GM18861 (cell line): ENCODE measurements at regions not wholly inside any gene's neighbourhood (a gene's known extent, or its start where the extent isn't known, plus 50 kb on each side); places are given as distances from the start of the nearest gene placed in this dataset.

Source experiments
- ATAC-seq: cut with Tn5 transposase; IDR thresholded peaks from one replicate; pipeline ENCODE4 v1.9.1; 2021; ENCODE audit not compliant: unreplicated experiment

DNA sequence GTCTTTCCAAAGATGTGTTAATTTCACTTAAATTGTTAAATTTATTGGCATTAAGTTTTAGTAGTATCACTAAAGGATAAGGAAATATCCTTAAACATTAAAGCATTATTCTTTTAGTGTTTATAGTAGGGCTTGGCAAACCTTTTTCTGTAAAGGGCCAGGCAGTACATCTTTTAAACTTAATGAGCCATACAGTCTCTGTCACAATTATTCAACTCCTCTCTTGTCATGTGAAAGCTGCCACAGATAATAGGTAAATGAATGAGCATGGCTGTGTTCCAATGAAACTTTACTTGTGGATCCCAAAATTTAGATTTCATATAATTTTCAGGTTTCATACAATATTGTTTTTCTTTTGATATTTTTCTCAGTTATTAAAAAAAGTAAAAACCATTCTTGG is 268.2 kb upstream of the C11orf87 start:
- no peak for ATAC-seq

DNA sequence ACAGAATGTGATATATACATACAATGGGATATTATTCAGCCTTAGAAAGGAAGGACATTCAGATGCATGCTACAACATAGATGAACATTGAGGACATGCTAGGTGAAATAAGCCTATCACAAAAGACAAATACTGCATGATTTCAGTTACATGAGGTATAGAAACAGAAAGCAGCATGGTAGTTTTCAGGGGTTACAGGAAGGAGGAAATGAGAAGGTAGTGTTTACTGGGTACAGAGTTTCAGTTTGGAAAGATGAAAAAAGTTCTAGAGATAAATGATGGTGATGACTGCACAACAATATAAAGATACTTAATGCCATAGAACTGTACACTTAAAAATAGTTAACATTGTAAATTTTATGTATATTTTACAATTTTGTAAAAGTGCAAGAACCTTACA is 266.7 kb upstream of the C11orf87 start:
- ATAC-seq = peak; percentile 79

DNA sequence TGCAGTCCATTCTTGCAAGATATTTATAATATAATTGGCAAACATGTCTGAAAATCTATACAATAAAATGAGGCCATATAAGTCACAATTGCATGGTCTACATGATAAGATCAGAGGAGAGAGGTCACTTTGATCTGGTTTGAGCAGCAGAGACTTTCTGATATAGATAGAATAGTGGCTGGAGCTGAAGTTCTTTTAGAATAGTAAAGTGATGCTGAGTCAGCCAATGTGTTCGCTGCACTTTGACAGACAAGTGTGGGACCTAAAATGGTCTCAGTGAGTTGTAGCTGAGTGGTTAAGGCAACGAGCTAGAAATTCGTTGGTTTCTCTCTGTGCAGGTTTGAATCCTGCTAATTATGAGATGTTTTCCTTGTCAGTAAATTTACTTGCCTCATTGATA is 257.0 kb upstream of the C11orf87 start:
- no peak for ATAC-seq

DNA sequence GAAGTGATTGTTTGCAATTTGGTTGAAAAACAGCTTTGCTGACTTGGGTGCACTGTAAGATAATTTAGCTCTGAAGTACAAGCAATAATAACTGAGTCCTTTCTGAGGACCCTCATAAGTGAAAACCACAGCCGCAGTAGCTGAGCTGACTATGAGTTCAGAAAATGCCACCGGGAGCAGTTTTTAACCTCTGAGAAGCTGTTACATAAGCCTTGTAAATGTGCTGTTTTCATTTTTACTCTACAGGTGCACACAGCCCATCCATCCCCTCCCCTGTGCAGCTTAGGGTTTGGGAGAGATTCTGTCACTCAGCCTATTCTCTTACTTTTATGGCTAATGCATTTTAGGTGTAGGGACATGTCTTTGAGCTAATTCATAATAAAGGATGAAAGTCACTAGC is 255.5 kb upstream of the C11orf87 start:
- ATAC-seq = no peak

DNA sequence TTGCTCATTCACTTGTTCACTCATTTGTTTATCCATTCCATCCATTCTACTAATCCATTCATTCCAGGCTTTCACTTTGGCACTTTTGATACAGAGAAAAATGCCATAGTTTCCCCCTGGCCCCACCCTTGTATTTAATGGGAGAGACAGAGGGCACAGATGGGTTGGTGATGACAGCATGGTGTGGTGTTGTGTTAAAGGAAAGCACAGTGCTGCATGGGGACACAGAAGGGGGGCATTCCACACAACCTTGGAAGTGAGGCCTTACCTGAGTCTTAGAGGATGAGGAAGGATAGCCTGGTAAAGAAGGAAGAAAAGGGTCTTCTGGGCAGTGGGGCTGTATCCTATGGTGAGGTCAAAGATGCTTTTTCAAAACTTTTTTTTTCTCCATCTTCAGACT is 248.5 kb upstream of the C11orf87 start:
- no peak for ATAC-seq

DNA sequence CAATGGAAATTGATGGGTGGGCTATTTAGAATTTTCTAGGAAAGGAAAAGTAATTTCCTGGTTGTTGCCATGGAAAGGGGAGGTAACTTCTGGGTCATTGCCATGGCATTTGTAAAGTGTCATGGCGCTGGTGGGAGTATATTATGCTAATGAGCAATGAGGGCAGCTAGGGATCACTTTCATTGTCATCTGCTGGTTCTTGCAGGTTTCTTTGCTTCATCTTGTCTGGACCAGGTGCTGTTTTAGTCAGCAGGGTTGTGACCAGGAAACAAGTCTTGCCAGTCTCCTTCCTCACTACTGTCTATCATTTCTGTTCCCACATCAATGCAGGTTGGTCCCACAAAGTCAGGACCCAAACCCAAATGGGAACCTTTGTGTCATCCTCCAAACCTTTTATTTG is 237.6 kb upstream of the C11orf87 start:
- ATAC-seq = no peak

DNA sequence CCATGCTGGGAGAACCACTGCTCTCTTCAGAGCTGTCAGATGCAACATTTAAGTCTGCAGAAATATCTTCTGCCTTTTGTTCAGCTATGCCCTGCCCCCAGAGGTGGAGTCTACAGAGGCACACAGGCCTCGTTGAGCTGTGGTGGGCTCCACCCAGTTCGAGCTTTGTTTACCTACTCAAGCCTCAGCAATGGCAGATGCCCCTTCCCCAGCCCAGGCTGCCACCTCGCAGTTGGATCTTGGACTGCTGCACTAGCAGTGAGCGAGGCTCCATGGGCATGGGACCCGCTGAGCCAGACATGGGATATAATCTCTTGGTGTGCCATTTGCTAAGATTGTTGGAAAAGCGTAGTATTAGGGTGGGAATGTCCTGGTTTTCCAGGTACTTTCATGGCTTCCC is 229.1 kb upstream of the C11orf87 start:
- no peak for ATAC-seq

DNA sequence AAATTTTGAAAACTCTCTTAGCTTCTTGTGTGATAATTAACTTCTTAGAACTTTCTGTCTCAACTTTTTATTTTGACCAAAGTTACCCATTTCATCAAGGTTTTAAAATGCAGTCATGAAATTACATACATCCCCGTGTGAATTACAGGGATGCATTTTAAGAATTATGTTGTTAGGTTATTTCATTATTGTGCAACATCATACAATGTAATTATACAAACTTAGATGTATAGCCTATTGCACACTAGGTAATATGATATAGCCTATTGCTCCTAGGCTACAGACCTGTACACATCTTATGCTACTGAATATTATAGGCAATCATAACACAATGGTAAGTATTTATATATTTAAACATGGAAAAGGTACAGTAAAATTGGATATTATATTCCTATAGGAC is 228.1 kb upstream of the C11orf87 start:
- ATAC-seq = no peak

DNA sequence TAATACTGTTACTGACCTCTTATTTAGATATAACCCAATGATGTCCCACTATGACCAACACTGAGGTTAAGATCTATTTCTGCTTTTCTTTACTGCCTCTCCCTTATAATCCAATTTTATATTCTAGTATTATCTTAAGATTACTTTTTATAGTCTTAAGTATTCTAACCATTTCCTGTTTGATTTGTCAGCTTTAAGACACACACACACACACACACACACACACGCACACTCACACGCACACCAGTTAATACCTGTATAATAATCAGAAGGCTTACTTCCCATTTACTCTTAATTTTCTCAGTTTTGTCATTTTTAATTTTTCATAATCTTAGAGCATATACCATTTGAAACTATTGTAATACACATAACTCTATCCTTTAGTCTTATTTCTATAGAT is 226.0 kb upstream of the C11orf87 start:
- ATAC-seq = no peak

DNA sequence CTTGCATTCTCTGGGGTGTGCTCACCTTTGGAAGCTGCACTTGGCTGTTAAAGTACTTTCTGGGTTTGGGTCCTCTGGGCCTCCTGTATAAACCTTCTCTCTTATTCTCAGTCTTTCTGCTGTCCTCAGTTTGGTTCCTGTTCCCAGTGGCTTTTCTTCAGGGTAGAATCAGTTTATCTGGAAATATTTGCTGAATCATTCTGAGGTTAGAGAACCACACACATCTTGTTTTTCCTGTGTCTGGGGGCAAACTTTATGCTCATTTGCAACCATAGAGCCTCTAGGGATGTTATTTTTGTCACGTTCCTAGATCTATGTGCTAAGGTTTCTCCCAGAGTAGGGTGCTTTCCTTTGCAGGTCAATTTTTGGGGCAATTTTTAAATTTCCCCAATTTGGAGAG is 224.3 kb upstream of the C11orf87 start:
- no peak for ATAC-seq

DNA sequence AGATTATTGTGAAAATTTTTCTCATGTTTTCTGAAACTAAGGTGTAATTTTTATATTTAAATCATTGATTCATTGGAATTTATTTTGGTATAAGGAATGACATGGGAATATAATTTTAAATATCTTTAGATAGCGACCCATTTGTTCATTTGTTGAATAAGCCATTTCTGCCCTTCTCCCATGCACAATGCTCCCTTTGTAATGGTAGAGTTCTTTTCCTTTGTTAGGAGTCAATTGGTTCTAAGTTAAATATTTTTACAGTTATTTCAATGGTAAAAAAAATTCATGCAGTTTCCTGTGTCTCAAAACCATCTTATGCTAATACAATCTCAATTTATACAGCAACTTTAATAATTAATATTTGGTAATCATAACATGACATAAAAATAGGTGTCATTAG is 218.8 kb upstream of the C11orf87 start:
- no peak for ATAC-seq

DNA sequence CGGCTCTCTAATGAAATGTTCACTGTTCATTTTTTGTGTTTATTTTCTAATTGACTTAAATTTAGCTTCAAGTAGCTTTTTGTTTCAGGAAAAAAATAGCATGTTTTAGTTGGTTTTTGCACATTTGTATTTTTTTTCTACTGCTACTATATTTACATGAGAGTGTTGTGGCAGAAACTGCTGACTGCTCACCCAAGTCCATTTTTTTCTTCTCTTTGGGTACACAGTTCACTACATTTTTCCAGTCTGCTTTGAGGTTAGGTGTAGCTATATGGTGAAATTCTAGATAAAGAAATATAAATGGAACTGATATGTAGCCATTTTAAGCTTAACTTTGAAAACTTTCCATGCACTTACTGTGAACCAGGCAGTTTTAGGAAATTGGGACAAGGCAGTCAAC is 216.7 kb upstream of the C11orf87 start:
- no peak for ATAC-seq

DNA sequence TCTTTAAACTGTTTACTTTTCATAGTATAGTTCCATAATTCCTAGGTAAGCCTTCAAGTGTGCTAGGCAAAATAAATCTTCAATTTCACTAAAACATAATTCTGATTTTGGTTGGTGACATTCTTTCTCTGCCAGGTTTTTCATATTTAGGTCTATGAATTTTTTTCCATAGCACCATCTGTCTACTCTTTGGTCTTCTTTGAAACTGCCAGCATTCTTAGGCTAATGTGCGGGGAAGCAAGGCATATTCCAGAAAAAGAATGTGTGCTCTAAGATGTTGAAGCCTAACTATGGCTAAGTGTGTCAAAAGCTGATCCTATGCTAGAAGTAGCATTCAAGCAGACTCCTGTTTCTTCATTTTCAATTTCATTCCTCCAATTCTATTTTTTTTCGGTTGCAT is 213.9 kb upstream of the C11orf87 start:
- ATAC-seq = no peak

DNA sequence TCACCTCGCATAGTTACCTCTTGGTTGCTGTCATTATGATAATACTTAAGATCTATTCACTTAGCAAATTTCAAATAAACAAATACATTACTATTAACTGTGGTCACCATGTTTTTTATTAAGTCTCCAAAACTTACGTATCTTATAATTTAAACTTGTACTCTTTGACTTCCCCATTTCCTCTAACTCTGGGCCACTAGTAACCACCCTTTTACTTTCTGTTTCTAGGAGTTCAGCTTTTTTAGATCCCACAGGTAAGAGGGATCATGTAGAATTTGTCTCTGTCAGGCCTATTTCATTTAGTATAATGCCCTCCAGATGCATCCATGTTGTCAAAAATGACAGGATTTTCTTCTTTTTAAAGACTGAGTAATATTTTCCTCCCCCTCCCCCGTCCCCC is 212.4 kb upstream of the C11orf87 start:
- no peak for ATAC-seq

DNA sequence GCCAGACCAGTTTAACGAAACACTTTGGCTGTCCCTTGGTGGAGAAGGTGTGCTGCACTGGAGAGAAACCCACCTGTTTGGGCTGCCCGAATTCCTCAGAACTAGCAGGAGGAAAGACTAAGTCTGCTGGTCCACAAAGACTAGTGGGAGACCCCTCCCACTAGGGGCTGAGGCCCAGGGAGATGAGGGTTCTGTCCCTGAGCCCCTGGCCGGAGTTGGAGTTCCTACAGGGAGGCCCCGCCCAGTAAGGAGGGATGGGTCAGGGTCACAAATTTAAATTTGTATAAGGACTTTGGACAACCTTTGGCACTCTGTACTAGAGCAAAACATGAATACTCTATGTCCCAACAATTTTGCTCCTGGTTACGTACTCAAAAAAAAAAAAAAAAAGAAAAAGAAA is 200.8 kb upstream of the C11orf87 start:
- ATAC-seq = no peak

DNA sequence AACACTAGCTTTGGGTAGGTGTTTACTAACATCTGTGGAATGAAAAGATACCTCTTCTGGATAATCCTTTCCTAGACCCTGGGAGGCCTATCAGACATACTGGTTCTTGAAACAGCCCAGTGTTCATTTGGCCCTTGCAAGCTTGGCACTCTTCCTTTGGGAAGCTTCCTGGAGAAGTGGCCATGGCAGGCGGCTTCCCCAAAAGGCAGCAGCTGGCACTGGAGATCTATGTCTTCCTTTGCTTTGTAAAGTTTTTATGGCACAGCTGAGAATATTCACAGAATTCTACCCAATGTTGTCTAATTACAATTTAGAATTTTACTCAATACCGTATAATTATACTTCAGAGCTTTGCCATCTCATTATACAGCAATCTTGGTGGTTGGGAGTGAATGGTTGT is 199.2 kb upstream of the C11orf87 start:
- no peak for ATAC-seq

DNA sequence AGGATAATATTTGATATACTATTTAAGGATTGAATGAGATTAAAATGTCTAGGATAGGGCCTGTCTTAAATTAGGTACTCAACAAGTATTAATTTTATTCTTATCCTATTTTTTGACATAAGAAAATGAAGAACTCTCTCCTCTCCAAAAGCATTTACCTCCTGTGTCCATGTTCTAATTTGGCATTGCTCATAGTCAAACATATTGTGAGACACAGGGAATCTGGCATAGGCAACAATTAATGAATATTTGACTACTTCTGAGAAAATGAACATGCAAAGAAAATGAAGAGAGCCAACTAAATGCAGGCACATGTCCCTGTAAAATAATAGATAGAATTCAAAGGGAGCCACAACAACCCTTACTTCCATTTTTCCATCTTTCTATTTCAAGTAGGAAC is 198.5 kb upstream of the C11orf87 start:
- ATAC-seq = no peak

DNA sequence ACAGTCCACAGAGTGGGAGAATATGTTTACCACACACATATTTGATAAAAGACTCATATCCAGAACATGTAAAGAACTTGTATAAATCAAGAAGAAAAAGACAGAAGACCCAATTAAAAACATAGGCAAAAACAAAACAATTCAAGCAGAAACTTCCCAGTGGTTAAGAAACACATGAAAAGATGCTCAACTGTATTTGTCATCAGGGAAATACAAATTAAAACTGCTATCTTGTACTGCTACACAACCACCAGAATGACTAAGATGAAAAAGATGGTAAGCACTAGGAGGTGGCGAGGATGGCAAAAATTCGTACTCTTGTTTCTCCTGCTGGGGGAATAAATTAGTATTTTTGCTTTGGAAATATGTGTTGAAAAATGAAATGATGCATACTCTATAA is 192.3 kb upstream of the C11orf87 start:
- no peak for ATAC-seq

DNA sequence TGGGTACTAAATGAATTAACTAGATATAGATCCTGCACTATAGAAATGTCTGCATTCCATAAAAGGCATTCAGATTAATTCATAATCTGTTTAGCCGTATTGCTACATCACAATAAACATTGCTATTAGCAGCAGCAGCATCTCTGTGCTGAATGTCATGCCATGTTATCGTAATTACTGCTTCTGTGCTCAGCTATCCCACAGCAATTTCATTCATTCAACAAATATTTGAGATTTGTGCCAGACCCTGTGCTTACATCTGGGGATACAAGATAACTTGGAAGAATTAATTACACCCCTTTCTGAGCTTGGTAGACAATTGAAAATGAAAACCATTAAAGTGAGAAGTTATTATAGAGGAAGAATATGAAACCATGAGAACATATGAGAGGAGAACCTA is 185.8 kb upstream of the C11orf87 start:
- ATAC-seq = no peak

DNA sequence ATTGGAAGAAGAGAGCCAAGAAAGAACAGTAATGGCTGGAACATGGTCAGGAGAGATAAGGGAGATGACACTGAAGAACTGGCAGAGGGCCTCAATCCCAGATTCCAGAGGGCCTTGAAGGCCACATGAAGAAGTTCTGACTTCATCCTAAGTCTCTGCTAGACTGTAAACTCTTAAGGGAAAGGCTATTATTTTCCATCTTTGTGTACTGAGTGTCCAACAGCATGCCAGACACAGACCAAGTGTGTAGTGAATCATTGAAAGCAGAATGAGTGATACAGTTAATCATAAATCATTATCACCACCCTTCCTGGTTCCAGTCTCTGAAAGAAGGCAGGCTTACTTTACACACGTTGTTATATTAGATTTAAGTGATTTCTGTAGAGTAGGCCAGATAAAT is 185.3 kb upstream of the C11orf87 start:
- no peak for ATAC-seq

DNA sequence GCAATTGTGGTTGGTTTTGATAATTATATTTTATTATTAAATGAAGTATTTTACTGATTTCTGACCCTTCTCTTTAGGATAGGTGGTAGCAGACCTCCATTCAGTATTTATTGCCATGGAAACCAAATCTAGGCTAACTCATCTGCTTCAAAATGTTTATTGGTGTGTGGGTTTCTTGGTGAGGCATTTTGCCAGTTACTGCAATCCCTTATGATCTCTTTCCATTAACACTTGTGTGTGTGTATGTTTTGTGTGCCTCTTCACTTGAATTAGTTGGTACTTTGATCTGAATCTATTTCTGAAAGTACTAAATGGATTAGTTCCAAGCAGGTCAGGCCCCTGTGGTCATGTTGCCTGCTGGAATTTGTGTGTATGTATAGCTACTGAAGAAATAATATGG is 184.4 kb upstream of the C11orf87 start:
- no peak for ATAC-seq

DNA sequence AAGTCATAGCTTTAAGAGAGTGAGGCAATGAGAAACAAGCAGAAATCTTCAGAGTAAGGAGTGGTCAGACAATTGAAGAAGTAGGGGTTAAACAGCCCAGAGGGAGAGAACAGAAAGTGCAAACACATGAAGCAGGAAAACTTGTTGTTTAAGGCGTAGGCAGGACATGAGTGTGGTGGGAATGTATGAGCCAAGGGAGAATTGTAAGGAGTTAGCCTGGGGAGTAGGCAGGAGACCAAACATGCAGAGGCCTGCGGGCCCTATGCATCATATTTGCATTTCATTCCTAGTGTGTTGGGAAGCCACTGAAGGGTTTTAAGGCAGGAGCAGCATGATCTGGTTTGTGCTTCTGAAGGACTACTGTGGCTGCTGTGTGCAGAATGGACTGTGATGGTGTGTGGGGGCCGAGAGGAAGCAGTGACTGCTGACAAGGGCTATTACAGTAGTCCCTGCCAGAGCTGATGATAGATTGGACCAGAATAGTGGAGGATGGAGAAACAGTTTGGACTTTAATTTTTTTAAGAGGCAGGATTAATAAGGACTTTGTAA is 179.9 kb upstream of the C11orf87 start:
- ATAC-seq = no peak

DNA sequence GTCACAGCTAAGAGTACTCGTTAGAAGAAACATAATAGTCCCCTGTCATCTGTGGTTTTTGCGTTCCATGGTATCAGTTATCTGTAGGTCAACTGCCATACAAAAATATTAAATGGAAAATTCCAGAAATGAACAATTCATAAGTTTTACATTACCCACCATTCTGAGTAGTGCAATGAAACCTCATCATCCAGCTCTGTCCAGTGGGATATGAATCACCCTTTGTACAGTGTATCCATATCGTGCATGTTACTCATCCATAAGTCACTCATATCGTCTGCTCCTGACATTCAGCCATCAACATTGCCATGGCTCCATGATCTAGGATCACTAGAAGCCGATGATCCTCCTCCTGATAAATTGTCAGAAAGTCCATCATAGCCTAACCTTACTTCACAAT is 174.9 kb upstream of the C11orf87 start:
- ATAC-seq = no peak

DNA sequence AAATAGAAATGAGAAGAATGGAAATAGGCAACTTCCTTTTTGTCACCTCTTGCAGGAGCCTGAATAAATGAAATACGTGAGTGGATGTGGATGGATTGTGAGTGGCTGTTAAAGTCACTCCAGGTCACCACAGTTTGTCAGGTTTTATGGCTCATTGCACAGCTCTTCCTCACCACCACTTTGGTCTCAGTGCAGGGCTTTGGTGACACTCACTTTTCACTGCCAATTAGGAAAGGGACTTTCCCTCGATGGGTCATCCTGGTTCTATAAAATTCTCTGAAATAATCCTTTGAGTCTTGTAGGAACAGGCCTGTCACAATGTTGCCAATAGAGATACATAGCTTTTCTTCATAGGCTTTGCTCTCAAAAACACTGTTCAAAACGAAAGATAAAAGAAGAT is 172.4 kb upstream of the C11orf87 start:
- no peak for ATAC-seq
